ENCODE measurements at regions not wholly inside any gene's neighbourhood (a gene's known extent, or its start where the extent isn't known, plus 50 kb on each side); places are given as distances from the start of the nearest gene placed in this dataset.

DNA sequence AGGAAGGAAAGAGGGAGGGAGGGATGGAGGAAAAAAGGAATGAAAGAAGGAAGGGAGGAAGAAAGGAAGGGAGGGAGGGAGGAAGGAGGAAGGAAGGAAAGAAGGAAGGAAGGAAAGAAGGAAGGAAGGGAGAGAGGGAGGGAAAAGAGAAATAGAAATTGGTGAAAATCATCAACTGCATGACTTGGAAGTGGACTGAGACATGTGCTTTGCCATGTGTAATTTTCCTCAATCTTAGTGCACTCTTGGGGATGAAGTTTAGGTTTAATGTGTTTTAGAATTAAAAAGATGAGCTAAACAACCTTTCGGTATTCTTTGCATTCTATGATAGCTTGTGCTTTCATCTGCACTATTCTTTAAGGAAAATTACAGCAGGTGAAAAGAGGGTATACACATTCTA is 320.1 kb upstream of the GALNT5 start:
- TF ChIP-seq, protein P1, sequence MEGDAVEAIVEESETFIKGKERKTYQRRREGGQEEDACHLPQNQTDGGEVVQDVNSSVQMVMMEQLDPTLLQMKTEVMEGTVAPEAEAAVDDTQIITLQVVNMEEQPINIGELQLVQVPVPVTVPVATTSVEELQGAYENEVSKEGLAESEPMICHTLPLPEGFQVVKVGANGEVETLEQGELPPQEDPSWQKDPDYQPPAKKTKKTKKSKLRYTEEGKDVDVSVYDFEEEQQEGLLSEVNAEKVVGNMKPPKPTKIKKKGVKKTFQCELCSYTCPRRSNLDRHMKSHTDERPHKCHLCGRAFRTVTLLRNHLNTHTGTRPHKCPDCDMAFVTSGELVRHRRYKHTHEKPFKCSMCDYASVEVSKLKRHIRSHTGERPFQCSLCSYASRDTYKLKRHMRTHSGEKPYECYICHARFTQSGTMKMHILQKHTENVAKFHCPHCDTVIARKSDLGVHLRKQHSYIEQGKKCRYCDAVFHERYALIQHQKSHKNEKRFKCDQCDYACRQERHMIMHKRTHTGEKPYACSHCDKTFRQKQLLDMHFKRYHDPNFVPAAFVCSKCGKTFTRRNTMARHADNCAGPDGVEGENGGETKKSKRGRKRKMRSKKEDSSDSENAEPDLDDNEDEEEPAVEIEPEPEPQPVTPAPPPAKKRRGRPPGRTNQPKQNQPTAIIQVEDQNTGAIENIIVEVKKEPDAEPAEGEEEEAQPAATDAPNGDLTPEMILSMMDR (IDR thresholded peaks at IDR 0.05; ENCODE audit: low read depth, low read length, poor library complexity, severe bottlenecking), result no peak
- TF ChIP-seq EZH2phosphoT487 (IDR thresholded peaks at IDR 0.05; ENCODE audit: borderline replicate concordance, low read length), result no peak

All from DOHH2 (cell line).